H9 (cell line): ENCODE measurements at regions not wholly inside any gene's neighbourhood (a gene's known extent, or its start where the extent isn't known, plus 50 kb on each side); places are given as distances from the start of the nearest gene placed in this dataset.

Experiments
- DNase-seq: peaks from one replicate; pipeline ENCODE4 v3.0.0-alpha.2; 2017
- H2AFZ ChIP-seq: one replicate; pipeline ENCODE4 v1.6.1; 2013; ENCODE audit warnings: mild to moderate bottlenecking, low read length, control low read depth, moderate library complexity
- H2AK5ac ChIP-seq: 2 replicates; pipeline ENCODE4 v1.6.1; 2013; ENCODE audit warnings: low read length, control low read depth, mixed read lengths; ENCODE audit not compliant: insufficient read length
- H2BK120ac ChIP-seq: one replicate; pipeline ENCODE4 v1.6.1; 2013; ENCODE audit warnings: low read depth, mild to moderate bottlenecking, low read length, control low read depth, inconsistent platforms; ENCODE audit not compliant: poor library complexity, severe bottlenecking
- H2BK12ac ChIP-seq: 2 replicates; pipeline ENCODE4 v1.6.1; 2013; ENCODE audit warnings: low read length, control low read depth, mixed read lengths, low read depth; ENCODE audit not compliant: insufficient read length
- H2BK15ac ChIP-seq: 2 replicates; pipeline ENCODE4 v1.6.1; 2013; ENCODE audit warnings: low read depth, low read length, control low read depth
- H2BK20ac ChIP-seq: one replicate; pipeline ENCODE4 v1.6.1; 2013; ENCODE audit warnings: low read depth, mild to moderate bottlenecking, low read length, control low read depth, inconsistent platforms; ENCODE audit not compliant: poor library complexity, severe bottlenecking
- H2BK5ac ChIP-seq: 2 replicates; pipeline ENCODE4 v1.6.1; 2013; ENCODE audit warnings: low read length, control low read depth, mixed read lengths; ENCODE audit not compliant: insufficient read length
- H3K14ac ChIP-seq: 2 replicates; pipeline ENCODE4 v1.6.1; 2013; ENCODE audit warnings: low read length, control low read depth; ENCODE audit not compliant: insufficient read depth
- H3K18ac ChIP-seq: 2 replicates; pipeline ENCODE4 v1.6.1; 2013; ENCODE audit warnings: low read depth, mild to moderate bottlenecking, mixed read lengths, low read length, control low read depth; ENCODE audit not compliant: insufficient read length
- H3K23ac ChIP-seq: 2 replicates; pipeline ENCODE4 v1.6.1; 2013; ENCODE audit warnings: low read length, control low read depth, mixed read lengths, low read depth; ENCODE audit not compliant: insufficient read length
- H3K23me2 ChIP-seq: 2 replicates; pipeline ENCODE4 v1.6.1; 2013; ENCODE audit warnings: low read depth, mild to moderate bottlenecking, mixed read lengths, low read length, control low read depth; ENCODE audit not compliant: insufficient read length, poor library complexity, severe bottlenecking
- H3K27ac ChIP-seq: 2 replicates; pipeline ENCODE4 v1.5.1; 2013; ENCODE audit warnings: low read length, control low read depth, mixed read lengths, low read depth; ENCODE audit not compliant: insufficient read length
- H3K27me3 ChIP-seq: 2 replicates; pipeline ENCODE4 v1.6.1; 2013; ENCODE audit warnings: low read length, control low read depth, inconsistent platforms; ENCODE audit not compliant: insufficient read depth
- H3K4ac ChIP-seq: 2 replicates; pipeline ENCODE4 v1.6.1; 2013; ENCODE audit warnings: low read depth, mild to moderate bottlenecking, control low read depth, inconsistent platforms, low read length, moderate library complexity
- H3K4me1 ChIP-seq: 2 replicates; pipeline ENCODE4 v1.6.1; 2013; ENCODE audit warnings: low read length, control low read depth, inconsistent platforms; ENCODE audit not compliant: insufficient read depth
- H3K4me2 ChIP-seq: 2 replicates; pipeline ENCODE4 v1.6.1; 2013; ENCODE audit warnings: low read length, control low read depth, mixed read lengths; ENCODE audit not compliant: insufficient read length, insufficient read depth
- H3K56ac ChIP-seq: 2 replicates; pipeline ENCODE4 v1.6.1; 2013; ENCODE audit warnings: low read depth, mild to moderate bottlenecking, mixed read lengths, low read length, control low read depth; ENCODE audit not compliant: insufficient read length
- H3K79me1 ChIP-seq: 2 replicates; pipeline ENCODE4 v1.6.1; 2013; ENCODE audit warnings: low read depth, mild to moderate bottlenecking, moderate library complexity, low read length, control low read depth, inconsistent platforms; ENCODE audit not compliant: insufficient read depth, poor library complexity, severe bottlenecking
- H3K79me2 ChIP-seq: 2 replicates; pipeline ENCODE4 v1.6.1; 2013; ENCODE audit warnings: low read length, control low read depth, inconsistent platforms; ENCODE audit not compliant: insufficient read depth
- H3K9ac ChIP-seq: 2 replicates; pipeline ENCODE4 v1.6.1; 2013; ENCODE audit warnings: low read length, control low read depth, mixed read lengths; ENCODE audit not compliant: insufficient read length; ENCODE audit errors: extremely low read depth
- H3K9me3 ChIP-seq: one replicate; pipeline ENCODE4 v1.6.1; 2013; ENCODE audit warnings: low read depth, low read length, inconsistent platforms; ENCODE audit not compliant: control insufficient read depth
- H3T11ph ChIP-seq: one replicate; pipeline ENCODE4 v1.6.1; 2013; ENCODE audit warnings: mild to moderate bottlenecking, low read length, control low read depth, inconsistent platforms
- H4K20me1 ChIP-seq: one replicate; pipeline ENCODE4 v1.6.1; 2013; ENCODE audit not compliant: control insufficient read depth, insufficient read length, insufficient read depth
- H4K5ac ChIP-seq: 2 replicates; pipeline ENCODE4 v1.6.1; 2013; ENCODE audit warnings: low read depth, mild to moderate bottlenecking, mixed read lengths, low read length, control low read depth; ENCODE audit not compliant: insufficient read length
- H4K8ac ChIP-seq: replicated peaks from 2 replicates; pipeline ENCODE4 v1.6.1; 2013; ENCODE audit warnings: low read length, control low read depth, mixed read lengths, low read depth; ENCODE audit not compliant: insufficient read length
- H4K91ac ChIP-seq: 2 replicates; pipeline ENCODE4 v1.6.1; 2013; ENCODE audit warnings: low read depth, mild to moderate bottlenecking, moderate library complexity, mixed read lengths, low read length, control low read depth; ENCODE audit not compliant: insufficient read length
- H3K27ac Mint-ChIP-seq, 3 experiments: 2 replicates in 2 of 3; 3 replicates in 1 of 3; pipeline ENCODE4 v1.8.0; 2020 to 2021; ENCODE audit warnings: mixed read lengths in 3 of 3, mild to moderate bottlenecking in 1 of 3, moderate library complexity in 1 of 3
- H3K27me3 Mint-ChIP-seq: 2 replicates; pipeline ENCODE4 v1.8.0; 2021; ENCODE audit warnings: low read depth, mild to moderate bottlenecking, moderate library complexity, mixed read lengths
- H3K36me3 Mint-ChIP-seq, 3 experiments: 2 replicates in 2 of 3; 3 replicates in 1 of 3; pipeline ENCODE4 v1.8.0; 2020 to 2021; ENCODE audit warnings: low read depth in 3 of 3, mixed read lengths in 3 of 3; ENCODE audit not compliant: insufficient read depth in 1 of 3
- H3K4me1 Mint-ChIP-seq, 2 experiments: 2 replicates each; pipeline ENCODE4 v1.8.0; 2020; ENCODE audit warnings: mixed read lengths in 2 of 2
- H3K4me3 Mint-ChIP-seq, 2 experiments: 2 replicates in 1 of 2; 3 replicates in 1 of 2; pipeline ENCODE4 v1.8.0; 2020 to 2021; ENCODE audit warnings: mild to moderate bottlenecking in 2 of 2, mixed read lengths in 2 of 2, moderate library complexity in 1 of 2
- H3K9me3 Mint-ChIP-seq, 2 experiments: 2 replicates in 1 of 2; 3 replicates in 1 of 2; pipeline ENCODE4 v1.8.0; 2020; ENCODE audit warnings: mild to moderate bottlenecking in 2 of 2, mixed read lengths in 2 of 2, moderate library complexity in 1 of 2
- WGBS: extraction: QIAGEN DNeasy Blood & Tissue Kit; methylation state at CpG from one replicate; pipeline ENCODE4 v1.1.7; 2013; ENCODE audit warnings: missing lambda C conversion rate, low lambda C conversion rate, mixed read lengths; ENCODE audit not compliant: insufficient read length; ENCODE audit errors: extremely low coverage; 5-methylcytosine and 5-hydroxymethylcytosine counted together
- TF ChIP-seq, protein P1 (sequence below): fragments of 200-600 bp; sonication (generic); conservative IDR thresholded peaks from 3 replicates; pipeline ENCODE4 v1.8.0; 2021; ENCODE audit warnings: antibody characterized with exemption, mild to moderate bottlenecking

DNA sequence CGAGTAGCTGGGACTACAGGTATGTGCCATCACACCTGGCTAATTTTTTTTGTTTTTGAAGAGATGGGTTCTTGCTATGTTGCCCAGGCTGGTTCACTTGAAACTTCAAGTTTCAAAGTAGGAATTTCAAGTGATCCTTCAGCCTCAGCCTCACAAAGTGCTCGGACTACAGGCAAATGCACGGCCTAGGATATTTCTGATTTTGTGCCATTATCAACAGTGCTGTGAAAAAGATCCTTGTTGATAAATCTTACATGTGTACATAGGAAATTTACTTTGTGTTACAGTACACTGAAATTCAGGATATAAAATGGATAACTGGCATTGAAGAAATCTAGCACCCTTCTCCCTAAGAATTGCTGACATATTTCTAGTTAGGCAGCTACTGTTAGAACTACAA, 184.6 kb upstream of the PRDM1 start:
- no peaks in the 10 kb centered on the region for H3K4me1 Mint-ChIP-seq
- Histone ChIP-seq H3K23ac (no peak overlapping the region), H3K4me2 (no peak overlapping the region), H3K23me2 (no peaks in the 10 kb centered on the region), H2AK5ac (no peak overlapping the region), H2BK15ac (no peak overlapping the region), H4K8ac (no peak overlapping the region), H3K4me1 (no peaks in the 10 kb centered on the region), H2AFZ (no peak overlapping the region), H4K20me1 (no peaks in the 10 kb centered on the region), H2BK20ac (no peak overlapping the region), H3K14ac (no peak overlapping the region), H3K9me3 (no peaks in the 10 kb centered on the region), H3K18ac (no peak overlapping the region), H3K27me3 (no peaks in the 10 kb centered on the region), H3K56ac (no peak overlapping the region), H3K79me1 (no peaks in the 10 kb centered on the region), H3K9ac (no peak overlapping the region), H3T11ph (no peak overlapping the region), H3K27ac (no peak overlapping the region), H3K4ac (no peak overlapping the region), H2BK12ac (no peak overlapping the region), H2BK120ac (no peak overlapping the region), H4K5ac (no peak overlapping the region), H2BK5ac (no peak overlapping the region), H3K79me2 (no peaks in the 10 kb centered on the region), H4K91ac (no peak overlapping the region)
- H3K27me3 Mint-ChIP-seq, result peaks cover 5% of the 10 kb centered on the region; the same call in 1 of the 2 replicates
- WGBS, result no CpG with 5 or more reads among the region's 3 CpGs
- peaks cover 0 to 8% (median 0%) of the 10 kb centered on the region in 3 experiments; a peak in 2 of 7 replicates for H3K36me3 Mint-ChIP-seq
- H3K4me3 Mint-ChIP-seq, result no peak overlapping the region
- H3K9me3 Mint-ChIP-seq, result peaks cover 0 to 3% of the 10 kb centered on the region in 2 experiments; a peak in 1 of 5 replicates
- TF ChIP-seq, protein P1, sequence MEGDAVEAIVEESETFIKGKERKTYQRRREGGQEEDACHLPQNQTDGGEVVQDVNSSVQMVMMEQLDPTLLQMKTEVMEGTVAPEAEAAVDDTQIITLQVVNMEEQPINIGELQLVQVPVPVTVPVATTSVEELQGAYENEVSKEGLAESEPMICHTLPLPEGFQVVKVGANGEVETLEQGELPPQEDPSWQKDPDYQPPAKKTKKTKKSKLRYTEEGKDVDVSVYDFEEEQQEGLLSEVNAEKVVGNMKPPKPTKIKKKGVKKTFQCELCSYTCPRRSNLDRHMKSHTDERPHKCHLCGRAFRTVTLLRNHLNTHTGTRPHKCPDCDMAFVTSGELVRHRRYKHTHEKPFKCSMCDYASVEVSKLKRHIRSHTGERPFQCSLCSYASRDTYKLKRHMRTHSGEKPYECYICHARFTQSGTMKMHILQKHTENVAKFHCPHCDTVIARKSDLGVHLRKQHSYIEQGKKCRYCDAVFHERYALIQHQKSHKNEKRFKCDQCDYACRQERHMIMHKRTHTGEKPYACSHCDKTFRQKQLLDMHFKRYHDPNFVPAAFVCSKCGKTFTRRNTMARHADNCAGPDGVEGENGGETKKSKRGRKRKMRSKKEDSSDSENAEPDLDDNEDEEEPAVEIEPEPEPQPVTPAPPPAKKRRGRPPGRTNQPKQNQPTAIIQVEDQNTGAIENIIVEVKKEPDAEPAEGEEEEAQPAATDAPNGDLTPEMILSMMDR, result no peak
- no peak overlapping the region for H3K27ac Mint-ChIP-seq
- DNase-seq, result no peak
